WTC11 (cell line): ENCODE measurements at regions not wholly inside any gene's neighbourhood (a gene's known extent, or its start where the extent isn't known, plus 50 kb on each side); places are given as distances from the start of the nearest gene placed in this dataset.

ENCODE experiments used
- ATAC-seq: fragments of 200-7000 bp; cut with Tn5 transposase; 2 replicates; pipeline ENCODE4 v1.10.0; 2021; ENCODE audit warnings: mild to moderate bottlenecking, moderate library complexity
- CTCF ChIA-PET: fragments of 300-600 bp; sonication (Branson Sonifier 250); formaldehyde crosslinking; loops from one replicate; lab custom pipeline; 2021; ENCODE audit warnings: antibody characterized with exemption; lab: Charles Lee
- POLR2A ChIA-PET: fragments of 350-600 bp; sonication (Branson Sonifier 250); formaldehyde crosslinking; loops from one replicate; lab custom pipeline; 2021; ENCODE audit warnings: antibody characterized with exemption; lab: Charles Lee
- DNase-seq: peaks from one replicate; pipeline ENCODE4 v3.0.0; 2021; ENCODE audit warnings: low spot score
- H3K27ac Mint-ChIP-seq: 2 replicates; pipeline ENCODE4 v1.8.0; 2021; ENCODE audit warnings: mixed read lengths
- H3K27me3 Mint-ChIP-seq: 2 replicates; pipeline ENCODE4 v1.8.0; 2021; ENCODE audit warnings: low read depth, mild to moderate bottlenecking, moderate library complexity, mixed read lengths
- H3K36me3 Mint-ChIP-seq: 2 replicates; pipeline ENCODE4 v1.8.0; 2021; ENCODE audit warnings: mixed read lengths
- H3K4me1 Mint-ChIP-seq: 2 replicates; pipeline ENCODE4 v1.8.0; 2022; ENCODE audit warnings: mixed read lengths
- H3K4me3 Mint-ChIP-seq: 2 replicates; pipeline ENCODE4 v1.8.0; 2021; ENCODE audit warnings: mild to moderate bottlenecking, moderate library complexity, mixed read lengths
- H3K9me3 Mint-ChIP-seq: 2 replicates; pipeline ENCODE4 v1.8.0; 2021; ENCODE audit warnings: mixed read lengths
- ATF1 ChIP-seq: sonication (generic); formaldehyde crosslinking; IDR thresholded peaks from 2 replicates; pipeline ENCODE4 v1.8.1; 2023; ENCODE audit warnings: mild to moderate bottlenecking, moderate library complexity, missing genetic modification reagents
- CREB1 ChIP-seq: sonication (generic); formaldehyde crosslinking; IDR thresholded peaks from 2 replicates; pipeline ENCODE4 v1.8.0; 2023; ENCODE audit warnings: mild to moderate bottlenecking, missing genetic modification reagents
- CREM ChIP-seq: sonication (generic); formaldehyde crosslinking; IDR thresholded peaks from 2 replicates; pipeline ENCODE4 v1.8.1; 2022; ENCODE audit warnings: mild to moderate bottlenecking, missing genetic modification reagents, moderate library complexity
- E2F5 ChIP-seq: sonication (generic); formaldehyde crosslinking; IDR thresholded peaks from 2 replicates; pipeline ENCODE4 v1.8.1; 2022; ENCODE audit warnings: mild to moderate bottlenecking, moderate library complexity, missing genetic modification reagents
- ERG ChIP-seq: fragments of 250-450 bp; sonication (Bioruptor Pico); IDR thresholded peaks from 2 replicates; pipeline ENCODE4 v1.8.0; 2021; ENCODE audit warnings: mild to moderate bottlenecking
- FOXP1 ChIP-seq: sonication (generic); formaldehyde crosslinking; IDR thresholded peaks from 2 replicates; pipeline ENCODE4 v1.8.0; 2022; ENCODE audit warnings: missing genetic modification reagents, mild to moderate bottlenecking, moderate library complexity, borderline replicate concordance
- GRHL2 ChIP-seq: fragments of 250-450 bp; sonication (Bioruptor Pico); IDR thresholded peaks from 2 replicates; pipeline ENCODE4 v1.8.0; 2022; ENCODE audit warnings: mild to moderate bottlenecking, moderate library complexity; ENCODE audit not compliant: insufficient replicate concordance, severe bottlenecking
- JAZF1 ChIP-seq: fragments of 250-450 bp; sonication (Bioruptor Pico); IDR thresholded peaks from 2 replicates; pipeline ENCODE4 v1.9.0; 2021; ENCODE audit warnings: moderate library complexity, mild to moderate bottlenecking, inconsistent platforms
- NFYB ChIP-seq: sonication (generic); formaldehyde crosslinking; conservative IDR thresholded peaks from 2 replicates; pipeline ENCODE4 v1.8.0; 2022; ENCODE audit warnings: low read depth, missing genetic modification reagents
- PRRX2 ChIP-seq: fragments of 250-450 bp; sonication (Bioruptor Pico); IDR thresholded peaks from 2 replicates; pipeline ENCODE4 v1.8.0; 2021; ENCODE audit warnings: mild to moderate bottlenecking
- RELA ChIP-seq: sonication (generic); formaldehyde crosslinking; IDR thresholded peaks from 2 replicates; pipeline ENCODE4 v1.8.1; 2022; ENCODE audit warnings: missing genetic modification reagents, mild to moderate bottlenecking, borderline replicate concordance
- SMAD4 ChIP-seq: sonication (generic); formaldehyde crosslinking; IDR thresholded peaks from 2 replicates; pipeline ENCODE4 v1.8.0; 2022; ENCODE audit warnings: mild to moderate bottlenecking, missing genetic modification reagents
- TCF7 ChIP-seq: sonication (generic); formaldehyde crosslinking; IDR thresholded peaks from 2 replicates; pipeline ENCODE4 v1.8.0; 2022; ENCODE audit warnings: mild to moderate bottlenecking, low read depth, missing genetic modification reagents, moderate library complexity
- TP53 ChIP-seq: sonication (generic); formaldehyde crosslinking; IDR thresholded peaks from 2 replicates; pipeline ENCODE4 v1.8.1; 2023; ENCODE audit warnings: mild to moderate bottlenecking, missing genetic modification reagents
- ZBTB43 ChIP-seq: sonication (generic); formaldehyde crosslinking; IDR thresholded peaks from 2 replicates; pipeline ENCODE4 v1.8.1; 2023; ENCODE audit warnings: mild to moderate bottlenecking, missing genetic modification reagents
- ZMAT4 ChIP-seq: fragments of 250-450 bp; sonication (Bioruptor Pico); IDR thresholded peaks from 2 replicates; pipeline ENCODE4 v1.9.0; 2021; ENCODE audit warnings: mild to moderate bottlenecking
- ZNF121 ChIP-seq: sonication (generic); formaldehyde crosslinking; IDR thresholded peaks from 2 replicates; pipeline ENCODE4 v1.8.0; 2023; ENCODE audit warnings: missing genetic modification reagents
- ZNF232 ChIP-seq: sonication (generic); formaldehyde crosslinking; IDR thresholded peaks from 2 replicates; pipeline ENCODE4 v1.8.0; 2022; ENCODE audit warnings: mild to moderate bottlenecking, missing genetic modification reagents
- ZNF396 ChIP-seq: fragments of 250-450 bp; sonication (Bioruptor Pico); IDR thresholded peaks from 2 replicates; pipeline ENCODE4 v1.8.0; 2021; ENCODE audit warnings: mild to moderate bottlenecking, moderate library complexity, borderline replicate concordance
- ZNF416 ChIP-seq: fragments of 250-450 bp; sonication (Bioruptor Pico); IDR thresholded peaks from 2 replicates; pipeline ENCODE4 v1.9.0; 2021; ENCODE audit warnings: mild to moderate bottlenecking, inconsistent platforms
- ZNF671 ChIP-seq: fragments of 250-450 bp; sonication (Bioruptor Pico); IDR thresholded peaks from 2 replicates; pipeline ENCODE4 v1.8.0; 2021; ENCODE audit warnings: mild to moderate bottlenecking
- TF ChIP-seq, protein P1 (sequence below): sonication (generic); formaldehyde crosslinking; IDR thresholded peaks from 2 replicates; pipeline ENCODE4 v1.8.1; 2023; ENCODE audit warnings: mild to moderate bottlenecking, missing genetic modification reagents, moderate library complexity
- TF ChIP-seq, protein P2 (sequence below): sonication (generic); formaldehyde crosslinking; IDR thresholded peaks from 2 replicates; pipeline ENCODE4 v1.8.0; 2023; ENCODE audit warnings: missing genetic modification reagents, mild to moderate bottlenecking, borderline replicate concordance

- no peak for TF ChIP-seq ZNF416 (CRISPR knock-in tag)
- TF ChIP-seq, protein P1, sequence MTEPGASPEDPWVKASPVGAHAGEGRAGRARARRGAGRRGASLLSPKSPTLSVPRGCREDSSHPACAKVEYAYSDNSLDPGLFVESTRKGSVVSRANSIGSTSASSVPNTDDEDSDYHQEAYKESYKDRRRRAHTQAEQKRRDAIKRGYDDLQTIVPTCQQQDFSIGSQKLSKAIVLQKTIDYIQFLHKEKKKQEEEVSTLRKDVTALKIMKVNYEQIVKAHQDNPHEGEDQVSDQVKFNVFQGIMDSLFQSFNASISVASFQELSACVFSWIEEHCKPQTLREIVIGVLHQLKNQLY (CRISPR knock-in tag), result no peak
Observed at GRCh38 chr6:86273936-86274335, 631.2 kb upstream of the SYNCRIP start (continued).

GRCh38 chr6:86256615-86257187 lies 614.0 kb upstream of the SYNCRIP start:
- CTCF ChIA-PET, result no interaction called here
- H3K36me3 Mint-ChIP-seq, result no peaks in the 10 kb centered on the region; the same call in 1 of the 2 replicates

GRCh38 chr6:86255973-86256372 lies 613.3 kb upstream of the SYNCRIP start:
- H3K9me3 Mint-ChIP-seq, result peaks cover 9% of the 10 kb centered on the region
- no peak for ATAC-seq
- H3K27me3 Mint-ChIP-seq, result no peaks in the 10 kb centered on the region
- ChIA-PET POLR2A (no interaction called here), CTCF (no interaction called here)
- no peak overlapping the region for H3K27ac Mint-ChIP-seq
- no peaks in the 10 kb centered on the region; the same call in 1 of the 2 replicates for H3K36me3 Mint-ChIP-seq
- H3K4me1 Mint-ChIP-seq, result no peaks in the 10 kb centered on the region
- no peak for DNase-seq
- H3K4me3 Mint-ChIP-seq, result no peak overlapping the region
- TF ChIP-seq ZNF396 (CRISPR knock-in tag) (no peak), TCF7 (CRISPR knock-in tag) (no peak), ZNF121 (CRISPR knock-in tag) (no peak), E2F5 (CRISPR knock-in tag) (no peak), ATF1 (CRISPR knock-in tag) (no peak), JAZF1 (CRISPR knock-in tag) (no peak), CREB1 (CRISPR knock-in tag) (no peak), RELA (no peak), ZNF232 (CRISPR knock-in tag) (no peak), GRHL2 (CRISPR knock-in tag) (no peak)
- TF ChIP-seq, protein P1 (CRISPR knock-in tag), result no peak

More at GRCh38 chr6:86256615-86257187, 614.0 kb upstream of the SYNCRIP start:
- Mint-ChIP-seq H3K27ac (no peak overlapping the region), H3K4me1 (no peaks in the 10 kb centered on the region), H3K4me3 (no peak overlapping the region), H3K9me3 (peaks cover 9% of the 10 kb centered on the region), H3K27me3 (no peaks in the 10 kb centered on the region)
- POLR2A ChIA-PET, result no interaction called here
- ATAC-seq, result no peak
- DNase-seq, result no peak
- TF ChIP-seq FOXP1 (CRISPR knock-in tag) (no peak), SMAD4 (CRISPR knock-in tag) (no peak), TP53 (CRISPR knock-in tag) (no peak), CREM (CRISPR knock-in tag) (no peak), ZBTB43 (no peak), ZNF671 (no peak), PRRX2 (CRISPR knock-in tag) (no peak), ERG (CRISPR knock-in tag) (no peak), RELA (no peak), TCF7 (CRISPR knock-in tag) (no peak), ZMAT4 (no peak), NFYB (CRISPR knock-in tag) (no peak)
- TF ChIP-seq, protein P2, sequence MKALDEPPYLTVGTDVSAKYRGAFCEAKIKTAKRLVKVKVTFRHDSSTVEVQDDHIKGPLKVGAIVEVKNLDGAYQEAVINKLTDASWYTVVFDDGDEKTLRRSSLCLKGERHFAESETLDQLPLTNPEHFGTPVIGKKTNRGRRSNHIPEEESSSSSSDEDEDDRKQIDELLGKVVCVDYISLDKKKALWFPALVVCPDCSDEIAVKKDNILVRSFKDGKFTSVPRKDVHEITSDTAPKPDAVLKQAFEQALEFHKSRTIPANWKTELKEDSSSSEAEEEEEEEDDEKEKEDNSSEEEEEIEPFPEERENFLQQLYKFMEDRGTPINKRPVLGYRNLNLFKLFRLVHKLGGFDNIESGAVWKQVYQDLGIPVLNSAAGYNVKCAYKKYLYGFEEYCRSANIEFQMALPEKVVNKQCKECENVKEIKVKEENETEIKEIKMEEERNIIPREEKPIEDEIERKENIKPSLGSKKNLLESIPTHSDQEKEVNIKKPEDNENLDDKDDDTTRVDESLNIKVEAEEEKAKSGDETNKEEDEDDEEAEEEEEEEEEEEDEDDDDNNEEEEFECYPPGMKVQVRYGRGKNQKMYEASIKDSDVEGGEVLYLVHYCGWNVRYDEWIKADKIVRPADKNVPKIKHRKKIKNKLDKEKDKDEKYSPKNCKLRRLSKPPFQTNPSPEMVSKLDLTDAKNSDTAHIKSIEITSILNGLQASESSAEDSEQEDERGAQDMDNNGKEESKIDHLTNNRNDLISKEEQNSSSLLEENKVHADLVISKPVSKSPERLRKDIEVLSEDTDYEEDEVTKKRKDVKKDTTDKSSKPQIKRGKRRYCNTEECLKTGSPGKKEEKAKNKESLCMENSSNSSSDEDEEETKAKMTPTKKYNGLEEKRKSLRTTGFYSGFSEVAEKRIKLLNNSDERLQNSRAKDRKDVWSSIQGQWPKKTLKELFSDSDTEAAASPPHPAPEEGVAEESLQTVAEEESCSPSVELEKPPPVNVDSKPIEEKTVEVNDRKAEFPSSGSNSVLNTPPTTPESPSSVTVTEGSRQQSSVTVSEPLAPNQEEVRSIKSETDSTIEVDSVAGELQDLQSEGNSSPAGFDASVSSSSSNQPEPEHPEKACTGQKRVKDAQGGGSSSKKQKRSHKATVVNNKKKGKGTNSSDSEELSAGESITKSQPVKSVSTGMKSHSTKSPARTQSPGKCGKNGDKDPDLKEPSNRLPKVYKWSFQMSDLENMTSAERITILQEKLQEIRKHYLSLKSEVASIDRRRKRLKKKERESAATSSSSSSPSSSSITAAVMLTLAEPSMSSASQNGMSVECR (CRISPR knock-in tag), result no peak
